Activated CD4-positive, alpha-beta memory T cell treated with anti-CD3 and anti-CD28 coated beads for 36 hours (primary cell): ENCODE measurements at regions not wholly inside any gene's neighbourhood (a gene's known extent, or its start where the extent isn't known, plus 50 kb on each side); places are given as distances from the start of the nearest gene placed in this dataset.

Experiments used
- CTCF ChIA-PET: fragments of 350-600 bp; sonication (Branson Sonifier 250); formaldehyde crosslinking; loops from one replicate; lab custom pipeline; 2021; ENCODE audit warnings: antibody characterized with exemption, inconsistent platforms; lab: Charles Lee
- POLR2A ChIA-PET: fragments of 350-600 bp; sonication (Branson Sonifier 250); formaldehyde crosslinking; loops from one replicate; lab custom pipeline; 2021; ENCODE audit warnings: antibody characterized with exemption; lab: Charles Lee
- DNase-seq: peaks from one replicate; pipeline ENCODE4 v3.0.0-alpha.2; 2020
- H3K27ac Mint-ChIP-seq: one replicate; pipeline ENCODE4 v1.8.0; 2021; ENCODE audit warnings: mixed read lengths
- H3K27me3 Mint-ChIP-seq: one replicate; pipeline ENCODE4 v1.8.0; 2021; ENCODE audit warnings: mixed read lengths
- H3K36me3 Mint-ChIP-seq: one replicate; pipeline ENCODE4 v1.8.0; 2021; ENCODE audit warnings: mixed read lengths
- H3K4me1 Mint-ChIP-seq: one replicate; pipeline ENCODE4 v1.8.0; 2021; ENCODE audit warnings: low read depth, mixed read lengths
- H3K4me3 Mint-ChIP-seq: one replicate; pipeline ENCODE4 v1.8.0; 2021; ENCODE audit warnings: mild to moderate bottlenecking, mixed read lengths
- H3K9me3 Mint-ChIP-seq: one replicate; pipeline ENCODE4 v1.8.0; 2021; ENCODE audit warnings: mixed read lengths
- intact Hi-C: fragments of 100-400 bp; cut with micrococcal nuclease; formaldehyde crosslinking; loops from one replicate; pipeline ENCODE4 v1.15.1; 2023

DNA sequence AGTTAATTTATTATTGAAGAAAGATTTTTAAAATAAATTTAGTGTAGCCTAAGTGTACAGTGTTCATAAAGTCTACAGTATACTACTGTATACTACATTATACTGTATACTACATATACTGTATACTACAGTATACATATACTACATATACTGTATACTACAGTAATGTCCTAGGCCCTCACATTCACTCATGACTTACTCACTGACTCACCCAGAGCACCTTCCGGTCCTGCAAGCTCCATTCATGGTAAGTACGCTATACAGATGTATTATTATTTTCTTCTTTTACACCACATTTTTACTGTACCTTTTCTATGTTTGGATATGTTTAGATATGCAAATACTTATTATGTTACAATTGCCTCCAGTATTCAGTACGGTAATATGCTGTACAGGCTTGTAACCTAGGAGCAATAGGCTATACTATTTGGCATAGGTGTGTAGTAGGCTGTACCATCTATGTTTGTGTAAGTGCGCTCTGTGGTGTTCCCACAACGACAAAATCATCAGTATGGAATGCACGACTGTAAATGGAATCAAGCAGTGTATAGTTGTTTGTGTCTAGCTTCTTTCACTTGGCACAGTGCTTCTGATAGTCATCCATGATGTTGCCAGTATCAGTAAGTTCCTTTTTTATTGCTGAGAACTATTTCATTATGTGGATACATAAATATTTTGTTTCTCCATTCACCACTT, 245.7 kb downstream of the MTX2 start:
- Mint-ChIP-seq H3K27ac (no peak overlapping the region), H3K36me3 (no peaks in the 10 kb centered on the region), H3K4me3 (no peak overlapping the region), H3K27me3 (peaks cover 4% of the 10 kb centered on the region), H3K9me3 (no peaks in the 10 kb centered on the region), H3K4me1 (peaks cover 3% of the 10 kb centered on the region)
- DNase-seq: no peak
- ChIA-PET CTCF (no interaction called here), POLR2A (no interaction called here)
- intact Hi-C loops: no loop called here

GRCh38 chr2:176516051-176516602, 246.9 kb downstream of the MTX2 start:
- ChIA-PET POLR2A (no interaction called here), CTCF (no interaction called here)
- peaks cover 1% of the 10 kb centered on the region for H3K27me3 Mint-ChIP-seq
- H3K4me1 Mint-ChIP-seq: peaks cover 3% of the 10 kb centered on the region
- H3K9me3 Mint-ChIP-seq: no peaks in the 10 kb centered on the region
- H3K36me3 Mint-ChIP-seq: no peaks in the 10 kb centered on the region
- H3K4me3 Mint-ChIP-seq: no peak overlapping the region
- no peak overlapping the region for H3K27ac Mint-ChIP-seq
- intact Hi-C loops: no loop called here
- DNase-seq: no peak

DNA sequence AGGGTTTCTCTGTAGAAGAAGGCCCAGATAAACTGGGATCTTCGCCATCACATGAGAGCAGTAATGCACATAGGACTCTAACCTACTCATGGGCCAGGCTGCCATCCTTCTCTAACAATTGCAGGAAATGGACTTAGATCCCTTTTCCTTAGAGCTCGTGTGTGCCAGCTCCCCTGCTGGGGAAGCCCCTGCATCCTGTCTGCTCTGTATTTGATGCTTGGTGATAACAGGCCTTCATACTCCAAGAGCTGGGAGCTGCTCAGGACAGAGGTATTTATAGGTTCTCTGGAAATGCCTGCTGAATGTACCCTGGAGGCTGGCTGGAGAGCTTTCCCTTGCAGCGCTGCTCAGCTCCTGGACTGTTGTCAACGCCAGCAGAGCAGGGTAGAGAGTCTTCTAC, 249.6 kb downstream of the MTX2 start:
- POLR2A ChIA-PET: interaction anchor here (0.5 kb wide), 1 partner anchor 18 kb away, joined by 3 read pairs; no protein-coding TSS in a partner anchor

GRCh38 chr2:176521878-176522670, 252.8 kb downstream of the MTX2 start:
- ChIA-PET CTCF (no interaction called here), POLR2A (no interaction called here)
- peaks cover 6% of the 10 kb centered on the region for H3K27me3 Mint-ChIP-seq
- H3K9me3 Mint-ChIP-seq: no peaks in the 10 kb centered on the region
- H3K4me1 Mint-ChIP-seq: no peaks in the 10 kb centered on the region
- H3K27ac Mint-ChIP-seq: no peak overlapping the region
- intact Hi-C loops: no loop called here
- H3K4me3 Mint-ChIP-seq: no peak overlapping the region
- no peaks in the 10 kb centered on the region for H3K36me3 Mint-ChIP-seq
- no peak for DNase-seq

More for the DNA sequence above, 249.6 kb downstream of the MTX2 start:
- H3K27me3 Mint-ChIP-seq: peaks cover 4% of the 10 kb centered on the region
- CTCF ChIA-PET: interaction anchor here (1.9 kb wide), 1 partner anchor 36 kb away, joined by 5 read pairs; no protein-coding TSS in a partner anchor
- H3K4me3 Mint-ChIP-seq: no peak overlapping the region
- intact Hi-C loops: no loop called here
- H3K4me1 Mint-ChIP-seq: peaks cover 3% of the 10 kb centered on the region
- H3K36me3 Mint-ChIP-seq: no peaks in the 10 kb centered on the region
- no peak for DNase-seq
- H3K9me3 Mint-ChIP-seq: no peaks in the 10 kb centered on the region
- H3K27ac Mint-ChIP-seq: no peak overlapping the region

- DNase-seq: no peak
- Mint-ChIP-seq H3K9me3 (no peaks in the 10 kb centered on the region), H3K27me3 (peaks cover 16% of the 10 kb centered on the region), H3K36me3 (no peaks in the 10 kb centered on the region), H3K27ac (no peak overlapping the region), H3K4me1 (no peaks in the 10 kb centered on the region), H3K4me3 (no peak overlapping the region)
- POLR2A ChIA-PET: no interaction called here
- intact Hi-C loops: no loop called here
- CTCF ChIA-PET: interaction anchor here (1.3 to 2.4 kb wide), 2 partner anchors 29 to 70 kb away, joined by 4 to 6 read pairs; no protein-coding TSS in a partner anchor
Measured at GRCh38 chr2:176525086-176525485, 255.8 kb downstream of the MTX2 start.

DNA sequence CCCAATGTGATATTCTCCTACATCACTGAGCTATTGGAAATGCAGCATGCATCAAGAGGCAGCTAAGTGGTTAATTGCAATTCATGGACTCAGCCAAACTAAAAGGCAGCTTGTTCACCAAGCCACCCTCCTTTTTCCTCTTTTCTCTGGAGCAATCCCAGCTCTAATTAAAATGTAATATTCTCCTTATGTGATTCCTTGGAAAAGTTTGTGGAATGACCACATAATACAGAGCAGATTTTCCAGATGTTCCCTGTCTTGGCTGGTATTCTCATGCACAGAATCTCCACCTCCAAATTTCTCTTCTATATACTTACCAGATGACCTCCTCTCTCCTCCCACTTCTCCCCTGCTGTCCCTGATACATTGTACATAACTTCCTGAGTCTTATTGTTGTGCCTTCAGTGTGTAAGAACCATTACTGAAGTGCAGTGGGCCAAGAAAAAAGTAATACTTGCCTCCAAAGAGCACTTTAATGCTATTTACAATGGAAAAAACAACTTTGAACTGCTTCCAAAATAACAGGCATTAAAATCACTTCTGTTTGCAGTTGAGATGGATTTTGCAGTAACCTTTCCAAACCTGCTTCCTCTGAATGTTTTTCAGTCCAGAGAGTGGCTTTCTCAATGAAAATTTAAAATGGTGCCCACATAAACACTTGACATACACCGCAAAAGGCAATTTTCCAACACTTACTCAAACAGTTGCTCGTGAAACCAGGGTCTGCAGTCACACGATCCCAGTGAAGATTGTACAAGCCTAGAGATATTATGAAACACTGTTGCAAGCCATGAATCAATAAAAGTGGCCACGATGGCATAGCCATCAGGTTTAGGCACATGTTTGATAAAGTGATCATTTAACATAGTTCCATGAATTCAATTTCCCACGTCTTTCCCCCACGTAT, 258.0 kb downstream of the MTX2 start:
- H3K9me3 Mint-ChIP-seq: no peaks in the 10 kb centered on the region
- peaks cover 19% of the 10 kb centered on the region for H3K27me3 Mint-ChIP-seq
- no peak overlapping the region for H3K27ac Mint-ChIP-seq
- H3K36me3 Mint-ChIP-seq: no peaks in the 10 kb centered on the region
- H3K4me1 Mint-ChIP-seq: no peaks in the 10 kb centered on the region
- intact Hi-C loops: no loop called here
- ChIA-PET CTCF (no interaction called here), POLR2A (no interaction called here)
- no peak for DNase-seq
- H3K4me3 Mint-ChIP-seq: no peak overlapping the region

DNA sequence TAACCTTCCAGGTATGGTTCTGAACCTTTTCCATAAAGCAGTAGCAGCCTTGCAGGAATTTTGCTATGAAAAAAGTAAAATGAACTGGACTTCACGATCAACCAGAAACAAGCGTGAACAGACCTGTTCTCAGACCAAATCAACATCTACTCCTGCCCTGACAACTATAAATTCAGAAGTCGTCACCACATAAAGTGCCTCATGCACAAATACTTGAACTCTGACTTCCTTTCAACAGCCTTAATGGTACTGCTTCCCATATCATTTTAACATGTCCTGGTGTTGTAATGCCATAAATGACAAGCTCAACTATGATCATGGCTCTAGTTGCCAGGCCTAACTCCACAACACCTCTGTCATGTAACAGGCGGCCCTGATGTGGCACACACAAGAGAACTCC, 262.4 kb downstream of the MTX2 start:
- H3K9me3 Mint-ChIP-seq: no peaks in the 10 kb centered on the region
- no peaks in the 10 kb centered on the region for H3K4me1 Mint-ChIP-seq
- no peaks in the 10 kb centered on the region for H3K36me3 Mint-ChIP-seq
- POLR2A ChIA-PET: no interaction called here
- H3K4me3 Mint-ChIP-seq: no peak overlapping the region
- intact Hi-C loops: loop anchor here (2.0 kb wide), 1 partner anchor 29 kb away; no protein-coding TSS in a partner anchor
- peaks cover 21% of the 10 kb centered on the region for H3K27me3 Mint-ChIP-seq
- no peak overlapping the region for H3K27ac Mint-ChIP-seq
- no peak for DNase-seq
- CTCF ChIA-PET: interaction anchor here (0.8 kb wide), 1 partner anchor 23 kb away, joined by 4 read pairs; no protein-coding TSS in a partner anchor

- H3K27me3 Mint-ChIP-seq: peaks cover 15% of the 10 kb centered on the region
- H3K36me3 Mint-ChIP-seq: no peaks in the 10 kb centered on the region
- POLR2A ChIA-PET: no interaction called here
- H3K9me3 Mint-ChIP-seq: no peaks in the 10 kb centered on the region
- intact Hi-C loops: loop anchor here (2.0 kb wide), 1 partner anchor 31 kb away; no protein-coding TSS in a partner anchor
- no peaks in the 10 kb centered on the region for H3K4me1 Mint-ChIP-seq
- H3K27ac Mint-ChIP-seq: no peak overlapping the region
- H3K4me3 Mint-ChIP-seq: no peak overlapping the region
- DNase-seq: no peak
- CTCF ChIA-PET: interaction anchor here (1.1 to 1.6 kb wide), 3 partner anchors 21 to 78 kb away, joined by 3 to 4 read pairs (median 4); no protein-coding TSS in a partner anchor
Measured at GRCh38 chr2:176533505-176534193, 264.4 kb downstream of the MTX2 start.

- Mint-ChIP-seq H3K4me1 (no peaks in the 10 kb centered on the region), H3K4me3 (no peak overlapping the region), H3K27me3 (peaks cover 10% of the 10 kb centered on the region), H3K36me3 (no peaks in the 10 kb centered on the region), H3K27ac (no peak overlapping the region), H3K9me3 (no peaks in the 10 kb centered on the region)
- POLR2A ChIA-PET: no interaction called here
- CTCF ChIA-PET: interaction anchor here (1.3 kb wide), 2 partner anchors 19 to 20 kb away, joined by 3 to 4 read pairs; no protein-coding TSS in a partner anchor
- no peak for DNase-seq
- intact Hi-C loops: no loop called here
Measured at GRCh38 chr2:176534798-176535466, 265.7 kb downstream of the MTX2 start.

GRCh38 chr2:176535467-176536113, 266.3 kb downstream of the MTX2 start:
- H3K36me3 Mint-ChIP-seq: no peaks in the 10 kb centered on the region
- H3K4me3 Mint-ChIP-seq: no peak overlapping the region
- no peak overlapping the region for H3K27ac Mint-ChIP-seq
- H3K27me3 Mint-ChIP-seq: peaks cover 10% of the 10 kb centered on the region
- ChIA-PET POLR2A (no interaction called here), CTCF (interaction anchor here (1.3 kb wide), 1 partner anchor 19 kb away, joined by 3 read pairs; no protein-coding TSS in a partner anchor)
- no peak for DNase-seq
- no peaks in the 10 kb centered on the region for H3K4me1 Mint-ChIP-seq
- H3K9me3 Mint-ChIP-seq: no peaks in the 10 kb centered on the region
- intact Hi-C loops: no loop called here
